NCI-H1092 treated with DMSO at 0.1 percent for 48 hours (cell line): ENCODE measurements at regions not wholly inside any gene's neighbourhood (a gene's known extent, or its start where the extent isn't known, plus 50 kb on each side); places are given as distances from the start of the nearest gene placed in this dataset.
"Not testable (repeated sequence)": the region's sequence is repeated elsewhere in the genome, so short reads cannot be mapped to it uniquely, and the experiment has no call there.

ENCODE experiments used
- DNase-seq: peaks from one replicate; lab custom pipeline; 2025; lab: John Stamatoyannopoulos, UW

DNA sequence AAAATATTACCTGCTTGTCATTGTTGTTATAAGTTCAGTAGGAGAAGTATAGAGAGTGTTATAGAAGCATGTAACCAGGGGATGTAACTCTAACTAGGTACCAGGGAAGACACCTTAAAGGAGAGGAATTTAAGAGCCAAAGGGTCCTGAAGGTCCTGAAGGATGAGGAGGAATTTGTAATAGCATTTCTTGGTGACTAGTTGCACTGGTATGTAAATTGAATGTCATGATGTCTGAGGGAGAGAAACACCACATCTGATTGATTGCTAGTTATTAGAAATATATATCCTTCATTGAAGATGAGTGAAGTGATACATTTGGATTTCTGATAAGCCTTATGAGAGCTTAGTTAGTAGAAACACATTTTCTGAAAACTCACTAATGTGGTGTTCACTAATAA lies 643.8 kb downstream of the RFPL4B start:
- DNase-seq, result no peak

DNA sequence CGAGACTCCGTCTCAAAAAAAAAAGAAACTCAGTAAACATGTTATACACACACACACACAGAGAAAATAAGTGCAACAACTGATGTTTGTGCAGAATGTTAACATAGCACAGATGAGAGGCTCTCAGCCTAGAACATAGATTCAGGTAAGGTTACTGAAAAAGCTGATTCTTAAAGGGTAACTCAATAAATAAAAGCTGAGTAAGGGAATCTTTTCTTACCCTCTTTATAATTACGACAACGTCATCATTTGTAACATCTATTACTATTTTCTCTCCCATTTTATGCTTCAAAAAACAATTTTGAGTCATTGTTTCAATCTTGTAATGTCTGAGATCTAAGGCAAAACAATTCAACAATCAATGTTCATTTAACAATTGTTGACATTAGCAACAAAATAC lies 644.8 kb downstream of the RFPL4B start:
- DNase-seq, result no peak

- DNase-seq, result no peak
Measured at GRCh38 chr6:112997421-112998085, 650.4 kb downstream of the RFPL4B start.

- DNase-seq, result no peak
Measured at GRCh38 chr6:113004054-113004453, 656.9 kb downstream of the RFPL4B start.

GRCh38 chr6:113004470-113005270 lies 657.5 kb downstream of the RFPL4B start:
- no peak for DNase-seq

DNA sequence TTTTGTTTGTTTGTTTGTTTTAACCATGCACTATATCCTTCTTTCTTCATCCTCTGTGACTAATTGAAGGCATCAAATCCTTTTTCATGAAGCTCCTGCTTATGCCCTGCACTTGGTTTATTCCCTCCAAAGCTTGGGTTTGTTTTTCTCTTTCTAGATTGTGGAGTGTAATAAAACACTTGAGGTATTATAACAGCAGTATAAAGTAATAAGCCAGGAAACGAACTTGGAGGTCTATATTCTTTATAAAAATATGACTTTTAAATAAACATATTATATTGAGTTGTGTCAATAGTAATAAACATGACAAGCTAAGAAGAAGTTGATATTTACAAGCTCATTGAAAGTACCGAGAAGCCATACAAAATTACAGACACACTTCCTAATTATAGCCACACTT lies 659.4 kb downstream of the RFPL4B start:
- no peak for DNase-seq

DNA sequence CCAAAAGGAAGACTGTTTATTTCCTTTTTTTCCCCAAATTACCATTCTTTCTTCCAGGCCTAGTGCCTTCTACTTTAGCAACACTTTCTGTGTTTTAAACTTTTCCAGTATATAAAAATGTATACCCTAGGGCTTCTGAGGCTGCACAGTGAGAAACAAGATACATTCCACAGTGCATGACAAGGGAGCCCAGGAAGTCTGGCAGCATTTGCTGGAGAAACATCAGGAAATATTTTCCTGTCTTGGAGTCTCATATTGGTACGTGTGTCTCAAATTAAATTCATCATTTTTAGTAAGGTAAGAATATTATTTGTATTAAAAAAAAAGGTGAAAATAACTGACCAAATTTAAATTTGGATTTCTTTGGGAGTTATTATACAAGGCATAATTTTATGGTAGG lies 662.6 kb downstream of the RFPL4B start:
- no peak for DNase-seq

- DNase-seq, result no peak
Measured at GRCh38 chr6:113010196-113010989, 663.3 kb downstream of the RFPL4B start.

GRCh38 chr6:113011389-113011788 lies 664.3 kb downstream of the RFPL4B start:
- DNase-seq, result no peak

- no peak for DNase-seq
Measured at GRCh38 chr6:113011801-113012200, 664.7 kb downstream of the RFPL4B start.

DNA sequence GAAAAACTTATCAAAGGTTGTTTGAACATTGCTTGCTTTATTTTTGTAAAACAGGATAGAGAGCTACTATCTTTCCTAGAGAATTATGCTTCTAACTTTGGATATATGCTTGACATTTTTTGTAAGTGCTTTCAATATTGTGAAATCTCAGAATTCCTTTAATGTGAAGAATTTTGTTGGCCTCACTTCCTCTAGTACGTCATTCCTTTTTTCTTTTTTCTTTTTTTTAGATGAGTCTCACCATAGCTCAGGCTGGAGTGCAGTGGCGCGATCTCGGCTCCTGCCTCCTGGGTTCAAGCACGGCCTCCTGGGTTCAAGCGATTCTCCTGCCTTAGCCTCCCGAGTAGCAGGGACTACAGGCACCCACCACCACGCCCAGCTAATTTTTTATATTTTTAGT lies 668.1 kb downstream of the RFPL4B start:
- no peak for DNase-seq

- no peak for DNase-seq
Measured at GRCh38 chr6:113017353-113017752, 670.2 kb downstream of the RFPL4B start.

- no peak for DNase-seq
Measured at GRCh38 chr6:113018351-113019151, 671.4 kb downstream of the RFPL4B start.

- DNase-seq, result no peak
Measured at GRCh38 chr6:113019176-113019575, 672.0 kb downstream of the RFPL4B start.

DNA sequence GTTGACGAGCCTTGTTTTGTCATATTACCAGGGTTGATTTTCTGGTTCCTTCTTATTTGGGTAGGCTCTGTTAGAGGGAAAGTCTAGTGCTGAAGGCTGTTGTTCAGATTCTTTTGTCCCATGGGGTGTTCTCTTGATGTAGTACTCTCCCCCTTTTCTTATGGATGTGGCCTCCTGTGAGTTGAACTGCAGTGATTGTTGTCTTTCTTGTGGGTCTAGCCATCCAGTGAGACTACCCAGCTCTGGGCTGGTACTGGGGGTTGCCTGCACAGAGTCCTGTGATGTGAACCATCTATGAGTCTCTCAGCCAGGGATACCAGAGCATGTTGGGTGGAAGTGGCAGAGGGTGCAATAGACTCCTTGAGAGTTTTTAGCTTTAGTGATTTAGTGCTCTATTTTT lies 680.6 kb downstream of the RFPL4B start:
- no peak for DNase-seq

- not testable (repeated sequence) for DNase-seq
Measured at GRCh38 chr6:113029161-113029560, 682.0 kb downstream of the RFPL4B start.

GRCh38 chr6:113031591-113032238 lies 684.6 kb downstream of the RFPL4B start:
- DNase-seq, result no peak

- DNase-seq, result no peak
Measured at GRCh38 chr6:113039005-113039404, 691.9 kb downstream of the RFPL4B start.

GRCh38 chr6:113047148-113047547 lies 700.0 kb downstream of the RFPL4B start:
- DNase-seq, result no peak

DNA sequence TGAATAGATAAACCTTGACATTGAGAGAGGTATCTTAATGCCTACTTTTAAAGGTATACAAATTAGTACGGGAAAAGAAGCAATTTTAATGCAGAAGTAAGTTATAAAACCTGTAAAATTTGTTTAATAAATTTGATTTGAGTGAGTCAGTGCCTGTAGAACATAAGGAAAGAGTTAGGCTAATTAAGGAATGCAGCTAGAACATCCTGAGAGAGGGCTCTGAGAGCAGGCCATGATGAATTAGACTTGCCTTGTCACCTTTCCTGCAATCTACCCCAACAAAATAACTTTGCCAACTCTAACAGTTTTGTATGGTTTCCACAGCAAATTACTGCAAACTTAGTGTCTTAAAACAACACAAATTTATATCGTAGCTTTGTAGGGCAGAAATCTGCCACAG lies 700.8 kb downstream of the RFPL4B start:
- no peak for DNase-seq

- no peak for DNase-seq
Measured at GRCh38 chr6:113048741-113049140, 701.6 kb downstream of the RFPL4B start.
